CD14-positive monocyte (primary cell): ENCODE measurements at regions not wholly inside any gene's neighbourhood (a gene's known extent, or its start where the extent isn't known, plus 50 kb on each side); places are given as distances from the start of the nearest gene placed in this dataset.

ENCODE experiments used
- DNase-seq, 3 donors: peaks; one replicate each; pipeline ENCODE4 v3.0.0-alpha.2; 2011 to 2022
- H2AFZ ChIP-seq: 2 replicates; pipeline ENCODE4 v1.6.0; 2012; ENCODE audit warnings: mild to moderate bottlenecking, low read depth, low read length, inconsistent platforms; ENCODE audit not compliant: insufficient read depth, poor library complexity, severe bottlenecking
- H3K27ac ChIP-seq, 2 donors: 1 replicate in 1 of 2; 2 replicates in 1 of 2; pipeline ENCODE4 v1.5.1; 2012 to 2013; ENCODE audit warnings: low read length in 2 of 2, control low read depth in 1 of 2, inconsistent platforms in 1 of 2, low read depth in 1 of 2, mild to moderate bottlenecking in 1 of 2
- H3K27me3 ChIP-seq, 2 donors: one replicate each; pipeline versions ENCODE4 v1.6.0 to v1.6.1; 2011 to 2013; ENCODE audit warnings: low read length in 2 of 2; ENCODE audit not compliant: control insufficient read depth in 2 of 2, insufficient read depth in 2 of 2
- H3K36me3 ChIP-seq, 2 donors: replicated peaks in 1 of 2; 1 replicate in 1 of 2; 2 replicates in 1 of 2; pipeline versions ENCODE4 v1.5.1 to v1.6.1; 2012 to 2013; ENCODE audit warnings: low read length in 2 of 2, control low read depth in 1 of 2, inconsistent platforms in 1 of 2, mild to moderate bottlenecking in 1 of 2; ENCODE audit not compliant: insufficient read depth in 2 of 2, control insufficient read depth in 1 of 2
- H3K4me1 ChIP-seq, 2 donors: 1 replicate in 1 of 2; 2 replicates in 1 of 2; pipeline versions ENCODE4 v1.5.1 to v1.6.1; 2012 to 2013; ENCODE audit warnings: low read length in 2 of 2, control low read depth in 1 of 2, inconsistent platforms in 1 of 2, mild to moderate bottlenecking in 1 of 2, moderate library complexity in 1 of 2; ENCODE audit not compliant: insufficient read depth in 2 of 2, control insufficient read depth in 1 of 2
- H3K4me2 ChIP-seq: replicated peaks from 2 replicates; pipeline ENCODE3; 2012; ENCODE audit warnings: low read length, moderate library complexity, mild to moderate bottlenecking; ENCODE audit not compliant: poor library complexity, severe bottlenecking; ENCODE audit errors: extremely low read depth
- H3K4me3 ChIP-seq, 3 experiments: fragments of 200-600 bp in 1 of 3; sonication (generic) in 1 of 3; replicated peaks in 1 of 3; 1 replicate in 2 of 3; 2 replicates in 1 of 3; pipeline ENCODE4 v1.5.1; 2011 to 2013; ENCODE audit warnings: low read length in 3 of 3, mild to moderate bottlenecking in 3 of 3, control low read depth in 2 of 3, low read depth in 2 of 3, inconsistent platforms in 1 of 3, moderate library complexity in 1 of 3
- H3K79me2 ChIP-seq: 2 replicates; pipeline ENCODE4 v1.6.0; 2012; ENCODE audit warnings: mild to moderate bottlenecking, control low read depth, inconsistent platforms, low read length, moderate library complexity; ENCODE audit not compliant: insufficient read depth
- H3K9ac ChIP-seq: 2 replicates; pipeline ENCODE4 v1.6.0; 2017; ENCODE audit warnings: low read length, mild to moderate bottlenecking; ENCODE audit not compliant: insufficient read depth, poor library complexity, severe bottlenecking
- H3K9me3 ChIP-seq, 2 donors: replicated peaks in 1 of 2; 1 replicate in 1 of 2; 2 replicates in 1 of 2; pipeline versions ENCODE4 v1.5.1 to v1.6.1; 2012 to 2013; ENCODE audit warnings: low read length in 2 of 2, control low read depth in 1 of 2; ENCODE audit not compliant: control insufficient read depth in 1 of 2, insufficient read depth in 1 of 2
- H4K20me1 ChIP-seq: 2 replicates; pipeline ENCODE4 v1.6.0; 2012; ENCODE audit warnings: mild to moderate bottlenecking, low read length, control low read depth, moderate library complexity; ENCODE audit not compliant: insufficient read depth
- H3K27ac Mint-ChIP-seq, 7 donors: one replicate each; pipeline ENCODE4 v1.8.0; 2020; ENCODE audit warnings: mild to moderate bottlenecking in 7 of 7, mixed read lengths in 7 of 7, moderate library complexity in 6 of 7, inconsistent platforms in 2 of 7
- H3K27me3 Mint-ChIP-seq, 3 donors: one replicate each; pipeline ENCODE4 v1.8.0; 2021 to 2022; ENCODE audit warnings: low read depth in 3 of 3, mild to moderate bottlenecking in 3 of 3, mixed read lengths in 3 of 3, moderate library complexity in 3 of 3, inconsistent platforms in 1 of 3
- H3K36me3 Mint-ChIP-seq, 2 donors: one replicate each; pipeline ENCODE4 v1.8.0; 2020; ENCODE audit warnings: mixed read lengths in 2 of 2, inconsistent platforms in 1 of 2, mild to moderate bottlenecking in 1 of 2
- H3K4me1 Mint-ChIP-seq: one replicate; pipeline ENCODE4 v1.8.0; 2020; ENCODE audit warnings: mild to moderate bottlenecking, mixed read lengths
- H3K4me3 Mint-ChIP-seq, 2 donors: one replicate each; pipeline ENCODE4 v1.8.0; 2020; ENCODE audit warnings: mild to moderate bottlenecking in 2 of 2, mixed read lengths in 2 of 2, moderate library complexity in 1 of 2
- H3K9me3 Mint-ChIP-seq, 7 donors: one replicate each; pipeline ENCODE4 v1.8.0; 2020 to 2022; ENCODE audit warnings: mixed read lengths in 7 of 7, mild to moderate bottlenecking in 6 of 7, moderate library complexity in 6 of 7, inconsistent platforms in 2 of 7
- CTCF ChIP-seq: fragments of 200-600 bp; IDR thresholded peaks from one replicate; pipeline ENCODE4 v1.8.0; 2022; ENCODE audit warnings: antibody characterized with exemption, mild to moderate bottlenecking
- WGBS: methylation state at CpG from one replicate; pipeline ENCODE4 v1.1.5; 2013; ENCODE audit warnings: missing lambda C conversion rate; ENCODE audit not compliant: insufficient coverage; 5-methylcytosine and 5-hydroxymethylcytosine counted together
- intact Hi-C, 2 donors: fragments of 100-400 bp; cut with micrococcal nuclease; formaldehyde crosslinking; loops; one replicate each; pipeline versions ENCODE4 v1.15.0 to v1.15.1; 2023

- peaks cover 6 to 9% (median 6%) of the 10 kb centered on the region in 3 donors for H3K27me3 Mint-ChIP-seq
- no peaks in the 10 kb centered on the region for H3K36me3 Mint-ChIP-seq
- no peaks in the 10 kb centered on the region for H3K79me2 ChIP-seq
- H3K4me2 ChIP-seq, result no peak overlapping the region
- H3K27ac ChIP-seq, result no peak overlapping the region
- peaks cover 0 to 2% (median 0%) of the 10 kb centered on the region in 7 donors for H3K9me3 Mint-ChIP-seq
- WGBS, result no CpG with 5 or more reads among the region's 4 CpGs
- H3K9ac ChIP-seq, result no peak overlapping the region
- no peaks in the 10 kb centered on the region for H3K4me1 ChIP-seq
- H3K4me3 ChIP-seq, result no peak overlapping the region
- no peak for DNase-seq
- no peak overlapping the region for H3K4me3 Mint-ChIP-seq
- H3K4me1 Mint-ChIP-seq, result peaks cover 2% of the 10 kb centered on the region
- H3K9me3 ChIP-seq, result no peaks in the 10 kb centered on the region
- H3K27ac Mint-ChIP-seq, result no peak overlapping the region
- H4K20me1 ChIP-seq, result no peaks in the 10 kb centered on the region
- H3K36me3 ChIP-seq, result no peaks in the 10 kb centered on the region
- no peak overlapping the region for H2AFZ ChIP-seq
- intact Hi-C loops, result no loop called here
- H3K27me3 ChIP-seq, result no peaks in the 10 kb centered on the region
- no peak for TF ChIP-seq CTCF
Observed at GRCh38 chr7:25772802-25773201, 379.2 kb upstream of the NFE2L3 start.

- peaks cover 4 to 6% (median 4%) of the 10 kb centered on the region in 3 donors for H3K27me3 Mint-ChIP-seq
- H3K79me2 ChIP-seq, result no peaks in the 10 kb centered on the region
Observed at GRCh38 chr7:25774675-25775074, 377.3 kb upstream of the NFE2L3 start.

More at GRCh38 chr7:25774675-25775074, 377.3 kb upstream of the NFE2L3 start:
- no peak overlapping the region for H3K27ac ChIP-seq
- no peak for DNase-seq
- Mint-ChIP-seq H3K36me3 (no peaks in the 10 kb centered on the region), H3K9me3 (peaks cover 0 to 3% (median 0%) of the 10 kb centered on the region in 7 donors), H3K4me3 (no peak overlapping the region), H3K27ac (no peak overlapping the region), H3K4me1 (peaks cover 2% of the 10 kb centered on the region)
- H3K9ac ChIP-seq, result no peak overlapping the region
- H4K20me1 ChIP-seq, result no peaks in the 10 kb centered on the region
- H3K4me1 ChIP-seq, result no peaks in the 10 kb centered on the region
- intact Hi-C loops, result no loop called here
- H3K4me2 ChIP-seq, result no peak overlapping the region
- TF ChIP-seq CTCF, result no peak
- no peaks in the 10 kb centered on the region for H3K9me3 ChIP-seq
- no peaks in the 10 kb centered on the region for H3K27me3 ChIP-seq
- H2AFZ ChIP-seq, result no peak overlapping the region
- no peaks in the 10 kb centered on the region for H3K36me3 ChIP-seq
- 100% methylated on average over 1 of the region's 1 CpG for WGBS
- H3K4me3 ChIP-seq, result no peak overlapping the region
